ENCODE measurements at regions not wholly inside any gene's neighbourhood (a gene's known extent, or its start where the extent isn't known, plus 50 kb on each side); places are given as distances from the start of the nearest gene placed in this dataset.

DNA sequence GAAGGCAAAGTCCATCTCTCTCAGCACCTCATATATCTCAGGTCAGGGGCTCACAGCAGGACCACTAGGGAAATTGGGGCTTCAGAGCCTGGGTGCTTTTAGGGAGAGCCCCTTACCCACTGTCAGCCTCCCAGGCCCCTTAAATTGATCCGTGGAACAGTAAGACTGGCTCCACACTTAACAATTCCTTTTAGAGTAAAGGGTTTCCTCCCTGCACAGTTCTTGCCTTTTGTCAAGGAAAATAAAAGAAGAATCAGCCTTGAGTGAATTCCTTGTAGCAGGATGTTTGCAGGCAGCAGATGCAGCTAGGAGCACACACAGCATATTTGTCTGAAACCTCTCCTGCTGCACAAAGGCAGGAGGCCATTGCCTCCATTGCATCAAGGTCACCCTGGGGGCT is 184.9 kb downstream of the SEC16B start:
- no peak for DNase-seq

DNA sequence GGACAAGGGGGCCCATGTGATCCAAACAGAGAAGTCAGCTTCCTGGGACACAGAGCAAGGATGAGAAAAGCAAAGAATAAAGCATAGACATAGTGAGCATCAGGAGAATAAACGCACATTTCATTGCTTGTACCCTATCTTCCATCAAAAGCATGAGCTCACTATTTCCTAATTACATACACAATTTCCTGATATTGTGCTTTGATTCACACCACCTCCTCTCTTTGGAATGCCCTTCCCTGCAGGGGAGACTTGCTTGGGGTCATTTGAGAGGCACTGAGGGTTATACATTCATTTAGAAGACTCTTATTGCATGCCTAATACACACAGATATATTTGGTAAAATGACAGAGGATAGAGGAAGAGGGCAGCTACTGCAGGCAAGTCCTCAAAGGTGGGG is 185.4 kb downstream of the SEC16B start:
- DNase-seq = no peak

DNA sequence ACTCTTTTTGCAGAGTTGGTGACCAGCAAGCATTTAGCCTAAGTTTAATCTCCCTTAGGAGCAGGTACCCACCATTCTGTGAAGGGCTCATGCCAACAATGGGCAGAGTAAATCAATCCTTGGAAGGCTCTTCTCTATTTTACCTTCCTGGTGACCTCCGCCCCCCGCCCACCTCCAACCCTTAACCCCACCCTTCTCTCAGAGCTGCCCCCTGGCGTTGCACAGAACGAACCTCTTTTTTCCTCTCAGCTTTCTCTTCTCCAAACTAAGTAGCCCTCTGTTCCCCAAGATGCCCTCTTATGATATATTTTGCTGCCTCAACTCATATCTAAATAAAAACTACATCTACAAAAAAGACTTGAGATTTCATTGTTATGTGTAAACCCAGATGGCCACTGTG is 186.8 kb downstream of the SEC16B start:
- DNase-seq = no peak

DNA sequence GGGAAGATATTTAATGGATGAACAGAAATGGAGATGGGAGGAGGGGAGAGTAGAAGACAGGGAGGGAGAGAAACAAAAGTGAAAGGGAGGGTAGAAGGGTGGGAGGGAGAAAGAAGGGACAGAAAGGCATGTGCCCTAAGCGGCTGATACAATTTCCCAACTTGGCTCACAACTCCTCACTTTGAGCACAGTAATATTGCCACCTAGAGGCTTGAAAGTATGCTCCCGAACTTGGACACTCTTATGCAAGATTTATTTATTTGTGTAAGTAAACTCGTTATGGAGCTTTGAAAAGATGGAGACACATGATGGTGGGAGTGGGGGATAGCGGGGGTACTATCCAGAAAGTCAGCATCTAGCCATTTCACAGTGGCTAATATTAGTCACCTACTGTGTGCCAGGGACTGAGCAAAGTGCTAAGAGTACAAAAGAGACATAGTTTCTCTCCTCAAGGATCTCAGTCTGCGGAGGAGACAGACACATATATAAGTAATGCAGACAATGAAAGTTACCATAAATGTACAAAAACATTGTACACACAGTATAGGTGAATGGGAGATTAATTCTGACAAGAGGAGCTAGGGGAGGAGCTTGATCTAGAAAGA is 189.7 kb downstream of the SEC16B start:
- DNase-seq = peak; percentile 82

GRCh38 chr1:177779166-177779965 is 190.5 kb downstream of the SEC16B start:
- DNase-seq = no peak

GRCh38 chr1:177775924-177776323 is 193.9 kb downstream of the SEC16B start:
- DNase-seq = no peak

DNA sequence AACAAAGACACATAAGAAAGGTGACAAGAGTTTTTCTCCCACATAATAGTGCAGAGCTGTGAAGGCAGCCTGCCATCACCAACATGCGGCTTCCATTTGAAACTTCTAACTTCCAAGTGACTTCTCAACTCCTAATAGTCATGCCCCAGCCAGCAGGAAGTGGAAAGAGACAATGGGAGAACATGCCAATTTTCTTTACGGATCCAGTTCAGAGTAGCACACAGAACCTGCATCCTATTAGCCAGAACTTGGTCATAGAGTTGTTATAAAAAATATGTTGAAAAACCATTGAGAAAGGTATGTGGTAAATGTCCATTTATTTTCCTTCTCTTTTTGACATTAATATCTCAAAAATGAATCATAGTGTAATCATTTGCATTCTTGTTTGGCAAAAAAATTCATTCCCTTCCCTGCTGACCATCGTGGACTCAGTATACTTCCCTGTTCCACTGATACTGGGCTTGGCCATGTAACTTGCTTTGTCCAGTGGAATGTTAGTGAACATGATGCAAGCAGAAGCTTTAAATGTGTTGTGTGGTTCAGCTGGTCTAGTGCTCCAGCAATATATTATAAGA is 197.4 kb downstream of the SEC16B start:
- DNase-seq = no peak

DNA sequence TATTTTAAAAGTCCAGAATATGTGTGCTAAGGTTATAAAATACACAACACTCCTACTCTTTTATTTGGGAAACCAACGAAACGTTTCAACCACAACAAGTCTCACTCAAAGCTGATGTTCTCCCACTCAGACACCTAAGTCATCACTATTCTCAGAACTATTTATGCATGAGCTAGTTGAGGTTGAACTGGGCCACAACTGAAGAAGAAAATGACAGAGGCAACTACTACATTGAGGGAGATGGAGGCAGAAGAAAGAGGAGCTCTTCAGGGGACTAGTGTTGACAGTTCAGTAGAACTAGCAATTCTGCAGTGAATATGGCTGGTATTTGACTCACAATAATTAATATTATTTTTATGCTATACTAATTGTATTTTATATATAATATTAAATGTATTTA is 198.2 kb downstream of the SEC16B start:
- DNase-seq = no peak

GRCh38 chr1:177770096-177770495 is 199.8 kb downstream of the SEC16B start:
- peak; percentile 64 for DNase-seq

GRCh38 chr1:177755851-177756560 is 213.9 kb downstream of the SEC16B start:
- no peak for DNase-seq

GRCh38 chr1:177754603-177755002 is 215.3 kb downstream of the SEC16B start:
- DNase-seq = no peak

DNA sequence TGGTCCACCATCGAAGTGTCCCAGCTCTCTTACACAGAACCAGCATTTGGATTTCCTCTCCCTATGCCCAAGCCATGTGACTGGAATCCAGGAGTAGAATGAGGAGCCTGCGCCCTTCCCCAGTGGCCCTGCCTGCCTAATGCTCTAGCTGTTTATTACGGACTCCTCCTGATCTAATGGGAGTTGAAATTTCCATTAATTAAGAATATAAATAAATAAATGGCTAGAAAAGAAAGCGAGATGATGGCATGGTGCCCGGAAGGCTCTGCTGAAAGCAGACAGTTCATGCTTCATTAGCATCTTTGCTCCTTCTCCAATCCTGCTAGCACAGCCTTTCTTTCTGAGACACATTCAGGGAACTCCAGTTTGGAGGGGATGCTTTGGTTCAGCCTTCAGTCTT is 216.2 kb downstream of the SEC16B start:
- DNase-seq = peak; percentile 17

GRCh38 chr1:177748080-177748801 is 221.6 kb downstream of the SEC16B start:
- no peak for DNase-seq

- DNase-seq = no peak
These were observed 223.7 kb downstream of the SEC16B start for GRCh38 chr1:177746155-177746554.

- no peak for DNase-seq
These were observed 225.0 kb downstream of the SEC16B start for GRCh38 chr1:177744906-177745305.

DNA sequence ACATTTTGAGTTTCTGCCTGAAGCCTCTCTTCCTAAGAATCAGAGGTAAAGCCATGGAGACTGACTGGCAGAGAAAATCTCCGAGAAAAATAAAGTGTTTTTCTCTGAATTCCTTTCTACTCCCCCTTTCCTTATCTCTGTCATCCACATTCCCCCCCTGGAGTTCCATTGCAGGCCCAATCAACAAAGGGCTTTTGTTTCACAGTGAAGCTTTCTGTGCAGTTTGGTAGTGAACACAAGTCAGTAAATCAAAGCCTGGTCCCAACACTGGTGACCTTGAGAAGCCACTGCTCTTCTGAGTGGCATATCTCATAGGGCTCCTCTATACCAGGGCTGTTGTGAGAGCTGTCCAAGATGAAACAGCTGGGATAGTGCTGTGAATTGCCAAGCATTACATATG is 228.4 kb downstream of the SEC16B start:
- DNase-seq = no peak

DNA sequence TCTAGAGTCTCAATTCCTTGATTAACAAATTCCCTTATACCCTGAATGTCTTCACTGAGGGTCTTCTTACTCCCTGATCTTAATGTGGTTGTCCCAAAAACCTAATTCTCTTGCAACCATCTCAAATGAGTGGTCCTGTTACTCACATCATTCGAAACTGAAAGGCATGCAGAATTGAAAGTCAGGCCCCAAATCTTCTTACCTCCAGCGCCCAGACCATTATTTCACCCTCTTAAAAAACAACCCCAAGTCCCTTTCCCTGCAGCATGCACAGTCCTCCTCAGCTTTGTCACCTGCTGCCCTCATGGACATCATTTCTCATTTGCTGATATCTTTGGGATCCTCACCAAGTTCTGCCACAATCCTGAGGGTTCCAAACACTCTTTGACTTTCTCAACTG is 230.1 kb downstream of the SEC16B start:
- no peak for DNase-seq

- no peak for DNase-seq
These were observed 232.4 kb downstream of the SEC16B start for GRCh38 chr1:177737456-177737855.

DNA sequence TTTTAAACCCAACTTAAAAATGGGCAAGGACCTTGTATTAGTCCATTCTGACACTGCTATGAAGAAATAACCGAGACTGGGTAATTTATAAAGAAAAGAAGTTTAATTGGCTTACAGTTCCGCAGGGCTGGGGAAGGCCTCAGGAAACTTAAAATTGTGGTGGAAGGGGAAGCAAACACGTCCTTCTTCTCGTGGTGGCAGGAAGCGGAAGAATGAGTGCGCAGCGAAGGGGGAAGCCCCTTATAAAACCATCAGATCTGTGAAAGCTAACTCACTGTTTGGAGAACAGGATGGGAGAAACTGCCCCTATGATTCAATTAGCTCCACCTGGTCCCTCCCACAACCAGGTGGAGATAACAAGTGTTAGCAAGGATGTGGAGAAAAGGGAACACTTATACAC is 237.7 kb downstream of the SEC16B start:
- DNase-seq = no peak

DNA sequence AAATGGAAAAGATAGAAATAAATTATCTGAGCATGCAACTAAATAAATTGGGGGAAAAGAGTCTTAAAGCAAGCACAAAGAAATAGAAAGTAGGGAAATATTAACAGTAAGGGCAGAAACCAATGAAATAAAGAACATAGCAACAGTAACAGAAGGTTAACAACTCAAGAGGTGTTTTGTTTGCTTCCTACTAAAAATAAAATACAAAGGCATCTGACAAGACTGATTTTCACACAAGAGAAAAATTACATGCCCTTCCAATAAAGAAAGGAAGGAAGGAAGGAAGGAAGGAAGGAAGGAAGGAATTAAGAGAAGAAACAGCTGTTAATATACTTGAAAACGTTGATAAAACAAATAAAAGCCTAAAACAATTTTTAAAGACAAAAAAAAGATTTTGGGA is 240.2 kb downstream of the SEC16B start:
- DNase-seq = no peak

DNA sequence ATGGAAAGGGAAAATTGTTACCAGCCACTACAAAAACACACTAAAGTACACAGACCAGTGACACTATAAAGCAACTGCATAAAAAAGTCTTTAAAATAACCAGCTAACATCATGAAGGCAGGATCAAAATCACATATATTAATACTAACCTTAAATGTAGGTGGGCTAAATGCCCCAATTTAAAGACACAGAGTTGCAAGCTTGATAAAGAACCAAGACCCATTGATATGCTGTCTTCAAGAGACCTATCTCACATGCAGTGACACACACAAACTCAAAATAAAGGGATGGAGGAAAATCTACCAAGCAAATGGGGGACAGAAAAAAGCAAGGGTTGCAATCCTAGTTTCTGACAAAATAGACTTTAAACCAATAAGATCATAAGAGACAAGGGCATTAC is 246.3 kb downstream of the SEC16B start:
- DNase-seq = no peak

DNA sequence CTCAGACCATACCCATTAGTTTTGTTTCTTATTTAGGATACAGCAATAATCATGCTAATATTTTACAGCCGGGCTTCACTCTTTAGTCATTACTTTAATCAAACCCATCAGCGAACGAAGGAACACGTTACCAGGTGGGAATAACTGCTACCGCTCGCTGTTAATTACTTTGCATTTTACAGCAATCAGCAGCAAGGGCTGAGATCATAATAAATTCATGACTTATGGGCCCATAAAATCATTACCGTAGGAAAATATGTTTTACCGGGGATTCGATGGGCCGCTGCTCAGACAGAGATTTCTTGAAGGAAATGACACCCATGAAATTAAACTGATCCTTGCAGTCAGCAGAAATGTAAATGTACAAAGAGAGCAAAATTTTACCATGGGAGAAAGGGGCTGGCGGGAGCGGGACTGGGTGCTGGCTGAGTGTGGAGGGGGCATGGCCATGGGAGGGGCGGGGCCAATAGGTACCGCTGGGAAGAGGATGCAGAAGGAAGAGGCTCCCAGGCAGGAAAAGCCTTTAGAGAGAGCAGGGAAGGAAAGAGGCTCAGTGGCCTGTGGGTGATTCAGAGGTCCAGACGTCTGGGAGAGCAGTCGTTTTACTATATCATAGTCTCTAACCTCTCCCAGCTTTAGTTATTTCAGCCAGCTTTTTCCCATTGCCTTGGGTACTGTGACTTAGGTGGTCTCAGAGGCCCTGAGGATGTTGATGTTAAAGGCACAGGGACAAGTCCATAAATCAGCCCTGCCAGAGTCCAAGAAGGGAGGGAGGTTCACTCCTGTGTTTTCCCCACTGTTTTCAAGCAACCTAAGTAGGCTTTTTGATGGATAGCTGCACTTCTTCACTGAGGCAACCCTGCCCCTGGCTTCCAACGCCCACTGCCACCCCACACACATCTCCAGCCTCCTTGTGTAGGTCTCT is 258.9 kb downstream of the SEC16B start:
- DNase-seq = no peak
